Neural cell (in vitro differentiated cells): ENCODE measurements at regions not wholly inside any gene's neighbourhood (a gene's known extent, or its start where the extent isn't known, plus 50 kb on each side); places are given as distances from the start of the nearest gene placed in this dataset.

ENCODE experiments used
- H2AFZ ChIP-seq: fragments of 200-600, 300-800 bp; sonication (generic), shearing (Covaris generic); 2 replicates; pipeline ENCODE4 v1.6.0; 2014; ENCODE audit warnings: low read depth, mild to moderate bottlenecking, antibody characterized with exemption, low read length, moderate library complexity
- H3F3A ChIP-seq: fragments of 200-600 bp; shearing (Covaris generic); 2 replicates; pipeline ENCODE4 v1.6.1; 2016; ENCODE audit warnings: mild to moderate bottlenecking, moderate library complexity, mixed read lengths, antibody characterized with exemption, low read length; ENCODE audit not compliant: insufficient read depth, poor library complexity, severe bottlenecking
- H3K27ac ChIP-seq: fragments of 200-600, 300-800 bp; sonication (generic), shearing (Covaris generic); 2 replicates; pipeline ENCODE4 v1.5.1; 2014; ENCODE audit warnings: mild to moderate bottlenecking, low read length, moderate library complexity
- H3K27me3 ChIP-seq: fragments of 300-800, 200-600 bp; sonication (generic), shearing (Covaris generic); 2 replicates; pipeline ENCODE4 v1.6.0; 2014; ENCODE audit warnings: mild to moderate bottlenecking, low read depth, low read length, moderate library complexity; ENCODE audit not compliant: insufficient read depth
- H3K36me3 ChIP-seq: fragments of 300-800, 200-600 bp; sonication (generic), shearing (Covaris generic); 2 replicates; pipeline ENCODE4 v1.5.1; 2014; ENCODE audit warnings: mild to moderate bottlenecking, antibody characterized with exemption, low read length, moderate library complexity; ENCODE audit not compliant: insufficient read depth
- H3K4me2 ChIP-seq: fragments of 300-800, 200-600 bp; sonication (generic), shearing (Covaris generic); 2 replicates; pipeline ENCODE4 v1.6.0; 2014; ENCODE audit warnings: mild to moderate bottlenecking, low read length
- H3K4me3 ChIP-seq: fragments of 300-800, 200-600 bp; sonication (generic), shearing (Covaris generic); 2 replicates; pipeline ENCODE4 v1.5.1; 2014; ENCODE audit warnings: mild to moderate bottlenecking, low read length, moderate library complexity
- H3K79me2 ChIP-seq: fragments of 200-600 bp; shearing (Covaris generic); replicated peaks from 2 replicates; pipeline ENCODE4 v1.6.0; 2014; ENCODE audit warnings: mild to moderate bottlenecking, low read length, moderate library complexity; ENCODE audit not compliant: insufficient read depth
- H3K9ac ChIP-seq: fragments of 300-800, 200-600 bp; sonication (generic), shearing (Covaris generic); 2 replicates; pipeline ENCODE4 v1.6.1; 2016; ENCODE audit warnings: mild to moderate bottlenecking, low read length, mixed read lengths
- H3K9me2 ChIP-seq: fragments of 200-600 bp; shearing (Covaris generic); 2 replicates; pipeline ENCODE4 v1.6.1; 2016; ENCODE audit warnings: mild to moderate bottlenecking, low read length, mixed read lengths; ENCODE audit not compliant: insufficient read depth
- H3K9me3 ChIP-seq: fragments of 200-600, 300-800 bp; sonication (generic), shearing (Covaris generic); 2 replicates; pipeline ENCODE4 v1.6.1; 2016; ENCODE audit warnings: mild to moderate bottlenecking, mixed run types, low read length, moderate library complexity, mixed read lengths
- H4K20me1 ChIP-seq: fragments of 200-600 bp; shearing (Covaris generic); 2 replicates; pipeline ENCODE4 v1.6.1; 2016; ENCODE audit warnings: mild to moderate bottlenecking, mixed run types; ENCODE audit not compliant: insufficient read depth
- CTCF ChIP-seq: fragments of 450-650 bp; IDR thresholded peaks from 2 replicates; pipeline ENCODE4 v1.5.1; 2014; ENCODE audit warnings: antibody characterized with exemption, mild to moderate bottlenecking, moderate library complexity; ENCODE audit not compliant: poor library complexity, severe bottlenecking
- EP300 ChIP-seq: fragments of 450-650 bp; conservative IDR thresholded peaks from 2 replicates; pipeline ENCODE4 v1.6.1; 2014; ENCODE audit warnings: antibody characterized with exemption, mild to moderate bottlenecking, moderate library complexity; ENCODE audit not compliant: poor library complexity, severe bottlenecking
- EZH2 ChIP-seq: fragments of 200-600, 300-800 bp; shearing (Covaris generic), sonication (generic); IDR thresholded peaks from 2 replicates; pipeline ENCODE4 v1.6.1; 2014; ENCODE audit warnings: antibody characterized with exemption, low read length, borderline replicate concordance, mild to moderate bottlenecking; ENCODE audit not compliant: insufficient read depth, poor library complexity, severe bottlenecking
- MXI1 ChIP-seq: fragments of 450-650 bp; conservative IDR thresholded peaks from 2 replicates; pipeline ENCODE4 v1.6.1; 2014; ENCODE audit warnings: antibody characterized with exemption, mild to moderate bottlenecking; ENCODE audit not compliant: poor library complexity, severe bottlenecking
- POLR2AphosphoS5 ChIP-seq: IDR thresholded peaks from 2 replicates; pipeline ENCODE4 v1.6.1; 2012
- RAD21 ChIP-seq: fragments of 450-650 bp; conservative IDR thresholded peaks from 2 replicates; pipeline ENCODE4 v1.6.1; 2014; ENCODE audit warnings: antibody characterized with exemption, mild to moderate bottlenecking, moderate library complexity
- SMC3 ChIP-seq: fragments of 450-650 bp; conservative IDR thresholded peaks from 2 replicates; pipeline ENCODE4 v1.6.1; 2014; ENCODE audit warnings: antibody characterized with exemption, mild to moderate bottlenecking, moderate library complexity; ENCODE audit not compliant: poor library complexity
- TAF1 ChIP-seq: IDR thresholded peaks from 2 replicates; pipeline ENCODE4 v1.6.1; 2012; ENCODE audit warnings: low read depth
- TF ChIP-seq, protein P1 (sequence below): IDR thresholded peaks from 2 replicates; pipeline ENCODE4 v1.6.1; 2012; ENCODE audit warnings: borderline replicate concordance

GRCh38 chr17:52995147-52995546 is 827.6 kb upstream of the KIF2B start:
- H3K9me3 ChIP-seq: no peaks in the 10 kb centered on the region
- H3K27ac ChIP-seq: no peak overlapping the region
- no peaks in the 10 kb centered on the region for H3K27me3 ChIP-seq
- H3K9me2 ChIP-seq: no peaks in the 10 kb centered on the region
- H4K20me1 ChIP-seq: no peaks in the 10 kb centered on the region
- no peak for TF ChIP-seq EZH2
- TF ChIP-seq POLR2AphosphoS5: peak; percentile 90
- TF ChIP-seq, protein P1, sequence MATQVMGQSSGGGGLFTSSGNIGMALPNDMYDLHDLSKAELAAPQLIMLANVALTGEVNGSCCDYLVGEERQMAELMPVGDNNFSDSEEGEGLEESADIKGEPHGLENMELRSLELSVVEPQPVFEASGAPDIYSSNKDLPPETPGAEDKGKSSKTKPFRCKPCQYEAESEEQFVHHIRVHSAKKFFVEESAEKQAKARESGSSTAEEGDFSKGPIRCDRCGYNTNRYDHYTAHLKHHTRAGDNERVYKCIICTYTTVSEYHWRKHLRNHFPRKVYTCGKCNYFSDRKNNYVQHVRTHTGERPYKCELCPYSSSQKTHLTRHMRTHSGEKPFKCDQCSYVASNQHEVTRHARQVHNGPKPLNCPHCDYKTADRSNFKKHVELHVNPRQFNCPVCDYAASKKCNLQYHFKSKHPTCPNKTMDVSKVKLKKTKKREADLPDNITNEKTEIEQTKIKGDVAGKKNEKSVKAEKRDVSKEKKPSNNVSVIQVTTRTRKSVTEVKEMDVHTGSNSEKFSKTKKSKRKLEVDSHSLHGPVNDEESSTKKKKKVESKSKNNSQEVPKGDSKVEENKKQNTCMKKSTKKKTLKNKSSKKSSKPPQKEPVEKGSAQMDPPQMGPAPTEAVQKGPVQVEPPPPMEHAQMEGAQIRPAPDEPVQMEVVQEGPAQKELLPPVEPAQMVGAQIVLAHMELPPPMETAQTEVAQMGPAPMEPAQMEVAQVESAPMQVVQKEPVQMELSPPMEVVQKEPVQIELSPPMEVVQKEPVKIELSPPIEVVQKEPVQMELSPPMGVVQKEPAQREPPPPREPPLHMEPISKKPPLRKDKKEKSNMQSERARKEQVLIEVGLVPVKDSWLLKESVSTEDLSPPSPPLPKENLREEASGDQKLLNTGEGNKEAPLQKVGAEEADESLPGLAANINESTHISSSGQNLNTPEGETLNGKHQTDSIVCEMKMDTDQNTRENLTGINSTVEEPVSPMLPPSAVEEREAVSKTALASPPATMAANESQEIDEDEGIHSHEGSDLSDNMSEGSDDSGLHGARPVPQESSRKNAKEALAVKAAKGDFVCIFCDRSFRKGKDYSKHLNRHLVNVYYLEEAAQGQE: peak; percentile 17
- no peak for TF ChIP-seq RAD21
- TF ChIP-seq CTCF: no peak
- no peak for TF ChIP-seq TAF1
- no peak for TF ChIP-seq SMC3
- peak; percentile 63 for TF ChIP-seq EP300
- no peaks in the 10 kb centered on the region for H3K79me2 ChIP-seq
- no peak overlapping the region for H3K4me2 ChIP-seq
- no peaks in the 10 kb centered on the region for H3F3A ChIP-seq
- no peak overlapping the region for H3K9ac ChIP-seq
- no peak overlapping the region for H3K4me3 ChIP-seq
- H2AFZ ChIP-seq: no peak overlapping the region
- H3K36me3 ChIP-seq: no peaks in the 10 kb centered on the region

GRCh38 chr17:52986056-52986662 is 827.6 kb upstream of the CA10 start:
- Histone ChIP-seq H3F3A (no peaks in the 10 kb centered on the region), H3K4me2 (no peak overlapping the region), H3K9me2 (no peaks in the 10 kb centered on the region), H3K9me3 (no peaks in the 10 kb centered on the region), H3K9ac (no peak overlapping the region), H3K27me3 (no peaks in the 10 kb centered on the region), H3K36me3 (no peaks in the 10 kb centered on the region), H2AFZ (no peak overlapping the region), H3K27ac (no peak overlapping the region), H3K79me2 (no peaks in the 10 kb centered on the region), H4K20me1 (no peaks in the 10 kb centered on the region), H3K4me3 (no peak overlapping the region)
- TF ChIP-seq SMC3: no peak
- no peak for TF ChIP-seq POLR2AphosphoS5
- no peak for TF ChIP-seq RAD21
- no peak for TF ChIP-seq TAF1
- TF ChIP-seq, protein P1: no peak
- TF ChIP-seq EP300: no peak
- no peak for TF ChIP-seq CTCF
- TF ChIP-seq MXI1: no peak
- TF ChIP-seq EZH2: no peak
